GM21619 (cell line): ENCODE measurements at regions not wholly inside any gene's neighbourhood (a gene's known extent, or its start where the extent isn't known, plus 50 kb on each side); places are given as distances from the start of the nearest gene placed in this dataset.

Experiments
- ATAC-seq: cut with Tn5 transposase; IDR thresholded peaks from one replicate; pipeline ENCODE4 v1.9.1; 2021; ENCODE audit not compliant: unreplicated experiment

DNA sequence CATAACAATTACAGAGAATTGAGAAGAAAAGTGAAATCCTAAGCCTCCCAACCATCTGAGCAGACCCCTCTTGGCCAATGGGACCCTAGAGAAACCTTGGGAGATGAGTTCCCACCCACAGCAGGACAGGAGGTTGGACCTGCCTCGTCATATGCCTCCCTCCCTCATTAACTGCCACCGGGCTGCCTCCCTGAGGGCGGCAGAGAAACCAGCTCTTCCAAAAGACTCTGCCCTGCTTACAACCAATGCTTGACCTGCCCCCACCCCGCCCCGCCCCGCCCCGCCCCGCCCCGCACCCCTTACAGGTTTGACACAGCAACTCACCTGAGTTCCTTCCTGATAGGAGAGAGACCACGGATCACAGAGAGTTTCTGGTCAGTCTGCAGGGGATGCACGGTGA is 86.1 kb downstream of the ADRA2C start:
- ATAC-seq = no peak

- no peak for ATAC-seq
Observed at GRCh38 chr4:3852711-3853110, 86.5 kb downstream of the ADRA2C start.

DNA sequence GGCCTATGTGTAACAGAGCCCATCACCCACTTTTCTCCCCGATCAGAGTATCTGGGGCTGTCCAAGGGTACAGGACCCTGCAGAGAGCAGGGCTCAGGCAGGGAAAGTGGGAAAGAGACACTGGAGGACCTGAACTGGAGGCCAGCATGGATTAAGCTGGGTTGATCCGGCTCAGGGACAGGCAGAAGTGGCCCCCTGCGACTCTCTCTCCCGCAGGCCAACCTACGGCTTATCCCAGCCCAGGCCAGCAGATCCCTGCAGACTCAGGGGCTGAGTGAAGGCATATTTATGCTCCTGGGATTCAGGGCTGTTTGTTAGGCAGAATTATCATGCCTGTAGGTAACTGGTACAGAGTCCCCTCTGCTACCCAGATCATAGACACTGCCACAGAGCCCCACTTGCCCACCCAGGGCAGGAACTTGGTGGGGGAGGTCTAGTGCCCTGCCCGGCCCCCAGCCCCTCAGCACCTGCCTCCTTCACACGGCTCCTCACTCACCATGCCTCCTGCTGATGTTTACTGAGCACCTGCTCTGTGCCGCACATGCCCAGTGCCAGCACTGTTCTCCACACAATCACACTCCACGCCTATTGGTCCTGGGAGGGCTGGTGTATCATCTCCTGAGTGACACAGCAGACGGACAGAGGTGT is 87.3 kb downstream of the ADRA2C start:
- ATAC-seq = no peak

DNA sequence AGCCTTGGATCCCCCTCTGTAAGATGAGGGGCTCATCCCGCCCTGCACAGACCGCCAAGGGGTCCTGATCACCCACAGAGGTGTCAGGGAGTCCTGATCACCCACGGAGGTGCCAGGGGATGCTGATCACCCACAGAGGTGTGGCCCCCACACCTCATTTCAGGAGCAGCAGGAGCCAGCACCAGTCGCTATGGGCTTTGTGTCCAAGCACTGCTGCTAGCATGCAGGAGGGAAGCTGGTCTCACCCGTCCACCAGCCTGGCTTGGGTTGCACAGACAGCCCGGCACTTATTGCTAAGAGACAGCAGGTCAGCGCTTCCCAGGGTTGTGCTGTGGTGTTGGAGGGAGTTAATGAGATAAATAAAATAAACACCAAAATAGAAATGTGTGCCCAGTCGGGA is 88.5 kb downstream of the ADRA2C start:
- no peak for ATAC-seq

GRCh38 chr4:3855646-3856045 is 89.5 kb downstream of the ADRA2C start:
- ATAC-seq = no peak

- no peak for ATAC-seq
Observed at GRCh38 chr4:3856604-3857204, 90.5 kb downstream of the ADRA2C start.

GRCh38 chr4:3857269-3857926 is 91.2 kb downstream of the ADRA2C start:
- no peak for ATAC-seq

DNA sequence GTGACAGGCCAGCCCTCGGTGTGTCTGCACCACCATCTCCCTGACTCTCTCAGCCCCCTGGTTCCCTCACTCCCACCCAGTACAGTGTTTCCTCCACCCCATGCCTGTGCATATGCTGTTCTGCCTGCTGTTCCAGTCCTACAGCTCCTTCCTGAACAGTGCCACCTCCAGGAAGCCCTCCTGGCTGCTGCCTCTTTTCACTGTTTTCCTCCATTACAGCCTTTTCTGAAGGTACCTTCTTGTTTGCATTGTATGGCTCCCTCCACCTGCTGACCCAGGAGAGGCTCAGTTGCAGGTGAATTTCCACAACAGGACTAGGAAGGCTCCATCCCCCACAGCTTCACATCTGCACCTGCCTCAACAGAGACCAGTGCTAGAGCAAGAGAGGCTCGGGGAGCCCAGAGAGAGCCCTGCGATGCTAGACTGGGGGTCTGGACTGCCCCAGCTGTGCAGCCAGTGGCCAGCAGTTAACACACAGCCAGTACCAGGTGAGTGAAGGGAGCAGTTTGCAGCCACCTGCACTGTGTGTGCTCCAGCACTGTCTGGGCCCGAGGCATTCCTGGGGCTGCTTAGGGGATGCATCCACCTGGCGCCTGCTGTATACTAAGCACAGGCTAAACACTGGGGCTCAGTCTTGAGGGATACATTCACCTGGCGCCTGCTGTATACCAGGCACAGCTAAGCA is 92.0 kb downstream of the ADRA2C start:
- no peak for ATAC-seq

GRCh38 chr4:3858765-3859388 is 92.7 kb downstream of the ADRA2C start:
- ATAC-seq = no peak

DNA sequence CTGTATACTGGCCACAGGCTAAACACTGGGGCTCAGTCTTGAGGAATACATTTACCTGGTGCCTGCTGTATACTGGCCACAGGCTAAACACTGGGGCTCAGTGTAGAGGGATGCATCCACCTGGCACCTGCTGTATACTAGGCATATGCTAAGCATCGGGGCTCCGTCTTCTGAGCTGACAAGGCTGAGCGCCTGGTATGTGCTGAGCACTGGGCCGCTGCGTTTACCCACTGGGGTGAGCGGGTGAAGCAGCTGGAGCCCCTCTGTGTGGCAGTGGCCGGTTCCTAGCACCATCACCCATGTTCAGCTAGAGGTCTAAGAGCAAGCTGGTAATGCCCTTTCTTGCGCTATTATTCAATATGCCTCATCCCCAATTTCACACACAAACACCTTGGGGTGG is 93.4 kb downstream of the ADRA2C start:
- no peak for ATAC-seq

DNA sequence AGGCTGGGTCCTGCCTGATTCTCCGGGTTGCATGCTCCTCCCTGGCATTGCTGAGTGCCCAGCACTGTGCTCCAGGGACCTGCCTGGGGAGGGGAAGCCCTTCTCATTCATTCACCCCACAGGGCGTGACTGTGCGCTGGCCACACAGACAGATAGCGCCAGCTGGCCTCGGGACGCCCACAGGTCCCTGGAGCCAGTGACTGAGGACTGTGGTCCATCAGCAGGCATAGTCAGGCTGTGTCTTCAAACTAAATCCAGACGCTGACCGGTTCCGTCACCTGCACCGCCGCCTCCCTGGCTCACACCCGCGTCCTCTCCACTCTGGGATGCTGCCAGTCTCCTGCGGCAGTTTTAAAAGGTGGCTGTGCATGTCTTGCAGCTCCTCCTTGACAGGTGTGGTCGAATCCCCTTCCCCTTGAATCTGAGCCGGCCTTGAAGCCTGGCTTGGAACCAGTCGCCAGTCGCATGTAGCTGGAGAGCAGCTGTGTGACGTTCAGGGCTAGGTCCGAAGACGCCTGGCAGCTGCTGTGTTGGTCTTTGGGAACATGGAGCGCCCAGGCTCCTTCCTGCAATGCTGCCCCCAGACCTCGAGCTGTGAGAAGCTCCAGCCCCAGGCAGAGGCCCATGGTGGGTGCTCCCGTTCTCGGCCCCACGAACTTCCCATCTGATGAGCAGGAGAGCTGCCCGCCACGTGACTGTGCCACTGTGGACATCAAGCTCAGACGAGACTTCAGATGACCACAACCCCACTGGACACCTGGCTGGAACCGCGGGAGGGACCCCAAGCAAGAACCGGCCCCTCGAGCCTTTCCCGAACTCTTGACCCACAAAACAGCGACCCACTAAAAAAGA is 94.1 kb downstream of the ADRA2C start:
- no peak for ATAC-seq

DNA sequence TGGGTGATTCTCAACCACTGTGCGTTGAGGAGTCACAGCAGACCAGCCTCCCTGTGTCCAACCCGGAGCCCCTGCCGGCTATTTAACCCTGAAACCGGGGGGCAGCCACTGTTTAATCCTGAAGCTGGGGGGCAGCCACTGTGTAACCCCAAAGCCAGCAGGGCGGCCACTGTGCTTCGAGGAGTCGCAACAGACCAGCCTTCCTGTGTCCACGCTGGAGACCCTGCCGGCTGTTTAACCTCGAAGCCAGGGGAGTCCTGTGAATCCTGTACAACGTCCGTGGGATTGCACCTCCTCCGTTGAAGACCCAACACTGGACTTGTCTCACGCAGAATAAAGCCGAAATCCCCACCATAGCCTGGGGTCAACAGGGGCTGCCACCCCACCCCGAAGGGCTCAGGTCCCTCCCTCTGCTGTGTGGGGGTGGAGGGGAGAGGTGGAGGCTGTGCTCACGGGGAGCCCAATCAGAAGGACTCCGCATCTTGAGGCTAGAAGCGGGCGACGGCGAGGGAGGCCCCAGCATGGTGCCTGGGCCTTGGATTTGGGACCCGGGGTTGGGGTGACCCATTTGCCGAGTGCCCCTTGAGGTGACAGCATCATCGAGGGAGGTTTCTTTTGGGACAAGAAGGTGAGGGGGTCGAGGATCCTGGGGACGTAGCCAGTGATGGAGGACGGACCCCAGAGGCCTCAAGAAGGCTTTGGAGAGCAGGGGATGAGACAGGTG is 94.9 kb downstream of the ADRA2C start:
- ATAC-seq = no peak

- ATAC-seq = no peak
Observed at GRCh38 chr4:3861720-3862639, 95.8 kb downstream of the ADRA2C start.

- ATAC-seq = no peak
Observed at GRCh38 chr4:3862640-3863420, 96.6 kb downstream of the ADRA2C start.

- ATAC-seq = no peak
Observed at GRCh38 chr4:3863841-3864741, 97.9 kb downstream of the ADRA2C start.

GRCh38 chr4:3864742-3865721 is 98.8 kb downstream of the ADRA2C start:
- no peak for ATAC-seq
